Sigmoid colon (tissue), 4 donors: ENCODE measurements at regions not wholly inside any gene's neighbourhood (a gene's known extent, or its start where the extent isn't known, plus 50 kb on each side); places are given as distances from the start of the nearest gene placed in this dataset.

Experiments
- CTCF ChIP-seq, 4 experiments: fragments of 450-650 bp in 3 of 4; fragments of 200-600 bp in 1 of 4; IDR thresholded peaks; one replicate each; pipeline ENCODE4 v1.5.1; 2016 to 2019; ENCODE audit warnings: antibody characterized with exemption in 4 of 4, mild to moderate bottlenecking in 3 of 4, moderate library complexity in 2 of 4
- POLR2A ChIP-seq, 2 donors: fragments of 450-650 bp; IDR thresholded peaks; one replicate each; pipeline ENCODE4 v1.6.1; 2016; ENCODE audit warnings: antibody characterized with exemption in 2 of 2, mild to moderate bottlenecking in 2 of 2, moderate library complexity in 2 of 2
- POLR2AphosphoS5 ChIP-seq, 4 donors: sonication (generic); formaldehyde crosslinking; IDR thresholded peaks; one replicate each; pipeline ENCODE4 v1.6.1; 2017; ENCODE audit warnings: antibody characterized with exemption in 4 of 4

- TF ChIP-seq POLR2A (IDR thresholded peaks at IDR 0.05) (no peak), CTCF (IDR thresholded peaks at IDR 0.05) (no peak), POLR2AphosphoS5 (IDR thresholded peaks at IDR 0.05) (peak in 1 of 4 donors; percentile 22)
These were observed 203.7 kb downstream of the SEMA6A start for GRCh38 chr5:116370886-116371285.
